C4-2B (cell line): ENCODE measurements at regions not wholly inside any gene's neighbourhood (a gene's known extent, or its start where the extent isn't known, plus 50 kb on each side); places are given as distances from the start of the nearest gene placed in this dataset.

Experiments
- H3K27ac ChIP-seq: fragments of 450-650 bp; 2 replicates; pipeline ENCODE4 v1.5.1; 2017
- CTCF ChIP-seq: fragments of 450-650 bp; conservative IDR thresholded peaks from 2 replicates; pipeline ENCODE4 v1.5.1; 2017; ENCODE audit warnings: mild to moderate bottlenecking
- ZFX ChIP-seq: fragments of 450-650 bp; IDR thresholded peaks from 2 replicates; pipeline ENCODE4 v1.6.1; 2017

- TF ChIP-seq CTCF = no peak
- TF ChIP-seq ZFX = no peak
- H3K27ac ChIP-seq = no peak overlapping the region
Observed at GRCh38 chr3:18623220-18623619, 198.1 kb upstream of the SATB1 start.

- TF ChIP-seq ZFX = no peak
- TF ChIP-seq CTCF = no peak
- H3K27ac ChIP-seq = no peak overlapping the region
Observed at GRCh38 chr3:18618723-18619122, 193.6 kb upstream of the SATB1 start.

- H3K27ac ChIP-seq = no peak overlapping the region
- TF ChIP-seq ZFX (no peak), CTCF (no peak)
Observed at GRCh38 chr3:18611991-18612390, 186.9 kb upstream of the SATB1 start.

GRCh38 chr3:18609187-18609586, 184.0 kb upstream of the SATB1 start:
- no peak overlapping the region for H3K27ac ChIP-seq
- TF ChIP-seq ZFX (no peak), CTCF (no peak)

DNA sequence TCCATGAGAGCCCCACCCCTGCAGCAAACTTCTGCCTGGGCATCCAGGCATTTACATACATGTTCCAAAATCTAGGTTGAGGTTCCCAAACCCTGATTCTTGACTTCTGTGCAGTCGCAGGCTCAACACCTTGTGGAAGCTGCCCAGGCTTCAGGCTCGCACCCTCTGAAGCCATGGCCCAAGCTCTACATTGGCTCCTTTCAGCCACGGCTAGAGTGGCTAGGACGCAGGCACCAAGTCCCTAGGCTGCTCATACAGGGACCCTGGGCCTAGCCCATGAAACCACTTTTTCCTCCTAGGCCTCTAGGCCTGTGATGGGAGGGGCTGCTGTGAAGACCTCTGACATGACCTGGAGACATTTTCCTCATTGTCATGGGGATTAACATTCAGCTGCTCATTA, 172.8 kb upstream of the SATB1 start:
- TF ChIP-seq ZFX = no peak
- TF ChIP-seq CTCF = no peak
- H3K27ac ChIP-seq = no peak overlapping the region

GRCh38 chr3:18593231-18593630, 168.1 kb upstream of the SATB1 start:
- no peak overlapping the region for H3K27ac ChIP-seq
- no peak for TF ChIP-seq CTCF
- TF ChIP-seq ZFX = no peak

DNA sequence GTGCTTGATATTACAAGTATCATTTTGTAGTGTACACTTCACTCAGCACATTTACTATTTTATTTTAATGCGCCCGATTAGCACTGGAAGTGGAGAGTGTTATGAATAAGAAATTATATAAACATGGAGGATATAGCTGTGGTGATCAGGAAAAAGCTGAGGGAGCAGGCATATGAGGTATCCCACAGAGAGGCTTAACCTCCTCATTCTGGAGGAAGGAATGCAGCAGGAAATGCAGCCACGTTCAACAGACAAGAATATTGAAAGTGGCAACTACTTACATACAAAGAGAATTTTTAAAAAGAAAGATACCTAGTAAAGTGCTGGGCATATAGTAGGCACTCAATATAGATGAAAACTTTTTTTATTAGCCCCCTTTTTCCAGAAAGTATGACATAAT, 166.0 kb upstream of the SATB1 start:
- TF ChIP-seq CTCF (no peak), ZFX (no peak)

More for the DNA sequence above, 166.0 kb upstream of the SATB1 start:
- H3K27ac ChIP-seq = no peak overlapping the region
